Testis (tissue), 2 donors: ENCODE measurements at regions not wholly inside any gene's neighbourhood (a gene's known extent, or its start where the extent isn't known, plus 50 kb on each side); places are given as distances from the start of the nearest gene placed in this dataset.

Source experiments
- DNase-seq: peaks from one replicate; pipeline ENCODE4 v3.0.0-alpha.2; 2019
- H3K27ac ChIP-seq, 2 donors: fragments of 200-600 bp; sonication (generic); one replicate each; pipeline ENCODE4 v1.5.1; 2019
- H3K27me3 ChIP-seq: fragments of 200-600 bp; sonication (generic); one replicate; pipeline ENCODE4 v1.5.1; 2019
- H3K36me3 ChIP-seq: fragments of 200-600 bp; sonication (generic); one replicate; pipeline ENCODE4 v1.5.1; 2017; ENCODE audit warnings: low read depth; ENCODE audit errors: missing control alignments
- H3K4me1 ChIP-seq: fragments of 200-600 bp; sonication (generic); one replicate; pipeline ENCODE4 v1.5.1; 2019
- H3K4me3 ChIP-seq, 2 donors: fragments of 200-600 bp; sonication (generic); one replicate each; pipeline ENCODE4 v1.5.1; 2017 to 2019
- H3K9me3 ChIP-seq: fragments of 200-600 bp; sonication (generic); one replicate; pipeline ENCODE4 v1.5.1; 2017
- CTCF ChIP-seq, 3 experiments: fragments of 450-650 bp in 2 of 3; fragments of 200-600 bp in 1 of 3; sonication (generic) in 1 of 3; IDR thresholded peaks; one replicate each; pipeline ENCODE4 v1.5.1; 2016 to 2019; ENCODE audit warnings: antibody characterized with exemption in 3 of 3, mild to moderate bottlenecking in 2 of 3, moderate library complexity in 1 of 3
- POLR2A ChIP-seq: fragments of 450-650 bp; IDR thresholded peaks from one replicate; pipeline ENCODE4 v1.6.1; 2017; ENCODE audit warnings: antibody characterized with exemption, mild to moderate bottlenecking, moderate library complexity
- WGBS, 2 donors: methylation state at CpG; one replicate each; pipeline ENCODE4 v1.1.5; 2018; 5-methylcytosine and 5-hydroxymethylcytosine counted together
- intact Hi-C: fragments of 100-400 bp; cut with DNase I; formaldehyde crosslinking; loops from one replicate; pipeline ENCODE4 v1.15.1; 2023; ENCODE audit warnings: low total_unique reads

GRCh38 chr5:163755505-163755904 is 250.1 kb downstream of the MAT2B start:
- no peak for DNase-seq
- WGBS, 2 donors, result 100% methylated on average over 1 of the region's 1 CpG
- no peak overlapping the region for H3K4me3 ChIP-seq
- intact Hi-C loops, result no loop called here
- H3K27ac ChIP-seq, result no peak overlapping the region
- TF ChIP-seq POLR2A, result no peak
- TF ChIP-seq CTCF (IDR thresholded peaks at IDR 0.05), result no peak
- H3K27me3 ChIP-seq, result no peaks in the 10 kb centered on the region
- H3K36me3 ChIP-seq, result no peaks in the 10 kb centered on the region
- no peaks in the 10 kb centered on the region for H3K4me1 ChIP-seq
- no peaks in the 10 kb centered on the region for H3K9me3 ChIP-seq

GRCh38 chr5:163756170-163756569 is 250.8 kb downstream of the MAT2B start:
- no peak overlapping the region for H3K4me3 ChIP-seq
- H3K27me3 ChIP-seq, result no peaks in the 10 kb centered on the region
- H3K4me1 ChIP-seq, result no peaks in the 10 kb centered on the region
- no peak for DNase-seq
- intact Hi-C loops, result no loop called here
- no peak for TF ChIP-seq CTCF (IDR thresholded peaks at IDR 0.05)
- TF ChIP-seq POLR2A, result no peak
- H3K9me3 ChIP-seq, result no peaks in the 10 kb centered on the region
- WGBS, 2 donors, result 78 to 93% methylated on average over 2 of the region's 2 CpGs
- H3K27ac ChIP-seq, result no peak overlapping the region
- H3K36me3 ChIP-seq, result no peaks in the 10 kb centered on the region

GRCh38 chr5:163757344-163757743 is 251.9 kb downstream of the MAT2B start:
- Histone ChIP-seq H3K4me1 (no peaks in the 10 kb centered on the region), H3K4me3 (no peak overlapping the region), H3K9me3 (no peaks in the 10 kb centered on the region), H3K27me3 (no peaks in the 10 kb centered on the region), H3K36me3 (no peaks in the 10 kb centered on the region), H3K27ac (no peak overlapping the region)
- DNase-seq, result no peak
- TF ChIP-seq CTCF (IDR thresholded peaks at IDR 0.05) (no peak), POLR2A (no peak)
- intact Hi-C loops, result no loop called here
- 74 to 87% methylated on average over 5 of the region's 5 CpGs for WGBS, 2 donors

DNA sequence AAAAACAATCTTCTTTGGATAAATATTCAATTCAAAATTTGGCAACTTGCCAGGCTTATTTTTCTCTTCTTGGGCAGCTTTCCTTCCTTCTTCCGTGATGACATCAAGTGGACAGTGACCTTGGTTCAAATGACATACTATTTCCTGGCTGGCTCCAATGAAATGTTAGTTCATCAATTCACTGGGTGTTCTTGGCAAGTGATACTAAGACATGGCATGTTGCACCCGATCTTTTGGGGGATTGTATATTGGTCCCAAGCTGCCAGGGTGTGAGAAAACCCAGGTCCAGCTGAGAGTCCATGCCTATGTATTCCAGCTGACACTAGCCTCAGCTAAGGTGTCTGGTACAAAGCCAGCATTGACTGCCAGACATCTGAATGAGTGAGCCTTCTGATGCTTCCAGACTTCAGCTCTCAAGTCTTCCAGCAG is 252.9 kb downstream of the MAT2B start:
- no peak overlapping the region for H3K4me3 ChIP-seq
- intact Hi-C loops, result no loop called here
- H3K27ac ChIP-seq, result no peak overlapping the region
- H3K4me1 ChIP-seq, result no peaks in the 10 kb centered on the region
- 23 to 43% methylated on average over 2 of the region's 2 CpGs for WGBS, 2 donors
- TF ChIP-seq CTCF (IDR thresholded peaks at IDR 0.05) (no peak), POLR2A (no peak)
- H3K27me3 ChIP-seq, result no peaks in the 10 kb centered on the region
- H3K36me3 ChIP-seq, result no peaks in the 10 kb centered on the region
- no peak for DNase-seq
- H3K9me3 ChIP-seq, result no peaks in the 10 kb centered on the region

DNA sequence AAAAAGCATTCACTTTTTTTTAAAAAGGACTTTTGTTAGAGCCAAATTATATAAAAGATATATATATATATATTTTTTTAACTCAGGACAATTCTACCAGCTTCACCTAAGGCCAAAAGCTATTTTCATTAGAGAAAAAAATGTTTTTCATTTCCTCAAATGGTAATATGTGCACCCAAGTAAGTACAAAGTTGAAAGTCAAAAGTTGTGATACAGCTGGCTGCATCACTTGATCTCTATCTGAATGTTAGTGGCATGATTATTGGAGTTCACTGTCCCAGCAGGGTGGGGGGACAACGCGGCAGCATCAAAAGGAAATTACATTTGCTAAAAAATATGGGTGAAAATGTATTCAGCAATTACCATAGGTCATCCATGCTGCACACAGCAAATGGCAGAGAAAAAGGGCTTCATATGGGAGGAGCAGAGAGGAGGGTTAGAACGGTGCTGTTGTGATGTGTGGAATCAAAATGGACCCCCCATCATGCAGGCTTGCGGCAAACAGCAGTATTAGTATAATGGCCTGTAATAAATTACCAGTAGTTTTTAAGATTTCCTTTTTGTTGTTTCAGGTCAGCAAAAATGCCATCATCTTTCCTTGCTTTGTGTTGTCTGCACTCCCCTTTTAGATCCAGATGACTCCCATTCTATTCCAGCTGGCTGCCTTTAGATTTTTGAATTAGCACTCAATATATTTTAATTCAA is 253.7 kb downstream of the MAT2B start:
- H3K9me3 ChIP-seq, result no peaks in the 10 kb centered on the region
- 88 to 91% methylated on average over 4 of the region's 4 CpGs for WGBS, 2 donors
- intact Hi-C loops, result no loop called here
- H3K36me3 ChIP-seq, result no peaks in the 10 kb centered on the region
- no peaks in the 10 kb centered on the region for H3K27me3 ChIP-seq
- H3K27ac ChIP-seq, result no peak overlapping the region
- TF ChIP-seq CTCF (IDR thresholded peaks at IDR 0.05), result no peak
- no peak for TF ChIP-seq POLR2A
- no peak overlapping the region for H3K4me3 ChIP-seq
- no peak for DNase-seq
- H3K4me1 ChIP-seq, result no peaks in the 10 kb centered on the region
